ENCODE measurements at regions not wholly inside any gene's neighbourhood (a gene's known extent, or its start where the extent isn't known, plus 50 kb on each side); places are given as distances from the start of the nearest gene placed in this dataset.

- Mint-ChIP-seq H3K9me3 (no peaks in the 10 kb centered on the region), H3K4me1 (ENCODE audit: low read depth) (no peaks in the 10 kb centered on the region), H3K27me3 (no peaks in the 10 kb centered on the region), H3K27ac (no peak overlapping the region), H3K4me3 (no peak overlapping the region), H3K36me3 (ENCODE audit: low read depth) (no peaks in the 10 kb centered on the region)
- intact Hi-C loops (cut with micrococcal nuclease) = no loop called here
These were observed 421.5 kb downstream of the ZNF521 start for GRCh38 chr18:24930478-24930877.

GRCh38 chr18:24930971-24931370 is 421.0 kb downstream of the ZNF521 start:
- Mint-ChIP-seq H3K27ac (no peak overlapping the region), H3K4me1 (ENCODE audit: low read depth) (no peaks in the 10 kb centered on the region), H3K9me3 (no peaks in the 10 kb centered on the region), H3K27me3 (no peaks in the 10 kb centered on the region), H3K36me3 (ENCODE audit: low read depth) (no peaks in the 10 kb centered on the region), H3K4me3 (no peak overlapping the region)
- intact Hi-C loops (cut with micrococcal nuclease) = no loop called here

- no peak overlapping the region for H3K4me3 Mint-ChIP-seq
- H3K9me3 Mint-ChIP-seq = no peaks in the 10 kb centered on the region
- no peaks in the 10 kb centered on the region for H3K4me1 Mint-ChIP-seq (ENCODE audit: low read depth)
- intact Hi-C loops (cut with micrococcal nuclease) = no loop called here
- no peaks in the 10 kb centered on the region for H3K36me3 Mint-ChIP-seq (ENCODE audit: low read depth)
- no peak overlapping the region for H3K27ac Mint-ChIP-seq
- H3K27me3 Mint-ChIP-seq = no peaks in the 10 kb centered on the region
These were observed 418.6 kb downstream of the ZNF521 start for GRCh38 chr18:24933345-24933744.

- H3K9me3 Mint-ChIP-seq = no peaks in the 10 kb centered on the region
- no peak overlapping the region for H3K27ac Mint-ChIP-seq
- no peaks in the 10 kb centered on the region for H3K4me1 Mint-ChIP-seq (ENCODE audit: low read depth)
- no peak overlapping the region for H3K4me3 Mint-ChIP-seq
- H3K27me3 Mint-ChIP-seq = no peaks in the 10 kb centered on the region
- intact Hi-C loops (cut with micrococcal nuclease) = no loop called here
- no peaks in the 10 kb centered on the region for H3K36me3 Mint-ChIP-seq (ENCODE audit: low read depth)
These were observed 417.6 kb downstream of the ZNF521 start for GRCh38 chr18:24934258-24934932.

GRCh38 chr18:24935008-24935407 is 417.0 kb downstream of the ZNF521 start:
- H3K4me3 Mint-ChIP-seq = no peak overlapping the region
- no peaks in the 10 kb centered on the region for H3K9me3 Mint-ChIP-seq
- no peaks in the 10 kb centered on the region for H3K27me3 Mint-ChIP-seq
- H3K4me1 Mint-ChIP-seq (ENCODE audit: low read depth) = no peaks in the 10 kb centered on the region
- intact Hi-C loops (cut with micrococcal nuclease) = no loop called here
- H3K27ac Mint-ChIP-seq = no peak overlapping the region
- no peaks in the 10 kb centered on the region for H3K36me3 Mint-ChIP-seq (ENCODE audit: low read depth)

- H3K27ac Mint-ChIP-seq = no peak overlapping the region
- H3K27me3 Mint-ChIP-seq = no peaks in the 10 kb centered on the region
- H3K9me3 Mint-ChIP-seq = no peaks in the 10 kb centered on the region
- H3K4me1 Mint-ChIP-seq (ENCODE audit: low read depth) = no peaks in the 10 kb centered on the region
- H3K4me3 Mint-ChIP-seq = no peak overlapping the region
- intact Hi-C loops (cut with micrococcal nuclease) = no loop called here
- no peaks in the 10 kb centered on the region for H3K36me3 Mint-ChIP-seq (ENCODE audit: low read depth)
These were observed 416.1 kb downstream of the ZNF521 start for GRCh38 chr18:24935896-24936295.

- no peaks in the 10 kb centered on the region for H3K4me1 Mint-ChIP-seq (ENCODE audit: low read depth)
- intact Hi-C loops (cut with micrococcal nuclease) = no loop called here
- H3K9me3 Mint-ChIP-seq = no peaks in the 10 kb centered on the region
- no peak overlapping the region for H3K27ac Mint-ChIP-seq
- H3K36me3 Mint-ChIP-seq (ENCODE audit: low read depth) = no peaks in the 10 kb centered on the region
- no peak overlapping the region for H3K4me3 Mint-ChIP-seq
- H3K27me3 Mint-ChIP-seq = no peaks in the 10 kb centered on the region
These were observed 415.3 kb downstream of the ZNF521 start for GRCh38 chr18:24936691-24937090.

- Mint-ChIP-seq H3K36me3 (ENCODE audit: low read depth) (no peaks in the 10 kb centered on the region), H3K4me1 (ENCODE audit: low read depth) (no peaks in the 10 kb centered on the region), H3K27me3 (no peaks in the 10 kb centered on the region), H3K27ac (no peak overlapping the region), H3K4me3 (no peak overlapping the region), H3K9me3 (no peaks in the 10 kb centered on the region)
- intact Hi-C loops (cut with micrococcal nuclease) = no loop called here
These were observed 414.2 kb downstream of the ZNF521 start for GRCh38 chr18:24937639-24938275.

- Mint-ChIP-seq H3K9me3 (no peaks in the 10 kb centered on the region), H3K4me3 (no peak overlapping the region), H3K27me3 (no peaks in the 10 kb centered on the region), H3K4me1 (ENCODE audit: low read depth) (no peaks in the 10 kb centered on the region), H3K27ac (no peak overlapping the region), H3K36me3 (ENCODE audit: low read depth) (no peaks in the 10 kb centered on the region)
- intact Hi-C loops (cut with micrococcal nuclease) = no loop called here
These were observed 411.6 kb downstream of the ZNF521 start for GRCh38 chr18:24940416-24940815.

- H3K4me3 Mint-ChIP-seq = no peak overlapping the region
- H3K9me3 Mint-ChIP-seq = no peaks in the 10 kb centered on the region
- H3K27ac Mint-ChIP-seq = no peak overlapping the region
- H3K4me1 Mint-ChIP-seq (ENCODE audit: low read depth) = no peaks in the 10 kb centered on the region
- intact Hi-C loops (cut with micrococcal nuclease) = no loop called here
- H3K36me3 Mint-ChIP-seq (ENCODE audit: low read depth) = no peaks in the 10 kb centered on the region
- H3K27me3 Mint-ChIP-seq = no peaks in the 10 kb centered on the region
These were observed 410.6 kb downstream of the ZNF521 start for GRCh38 chr18:24941174-24941951.

GRCh38 chr18:24942144-24942543 is 409.8 kb downstream of the ZNF521 start:
- no peaks in the 10 kb centered on the region for H3K4me1 Mint-ChIP-seq (ENCODE audit: low read depth)
- intact Hi-C loops (cut with micrococcal nuclease) = no loop called here
- H3K36me3 Mint-ChIP-seq (ENCODE audit: low read depth) = no peaks in the 10 kb centered on the region
- H3K4me3 Mint-ChIP-seq = no peak overlapping the region
- H3K9me3 Mint-ChIP-seq = no peaks in the 10 kb centered on the region
- no peaks in the 10 kb centered on the region for H3K27me3 Mint-ChIP-seq
- no peak overlapping the region for H3K27ac Mint-ChIP-seq

GRCh38 chr18:24947521-24948305 is 404.3 kb downstream of the ZNF521 start:
- Mint-ChIP-seq H3K36me3 (ENCODE audit: low read depth) (no peaks in the 10 kb centered on the region), H3K9me3 (no peaks in the 10 kb centered on the region), H3K27ac (no peak overlapping the region), H3K4me1 (ENCODE audit: low read depth) (no peaks in the 10 kb centered on the region), H3K4me3 (no peak overlapping the region), H3K27me3 (no peaks in the 10 kb centered on the region)
- intact Hi-C loops (cut with micrococcal nuclease) = no loop called here

GRCh38 chr18:24949908-24950307 is 402.1 kb downstream of the ZNF521 start:
- no peaks in the 10 kb centered on the region for H3K36me3 Mint-ChIP-seq (ENCODE audit: low read depth)

GRCh38 chr18:24954341-24954740 is 397.6 kb downstream of the ZNF521 start:
- Mint-ChIP-seq H3K27ac (no peak overlapping the region), H3K36me3 (ENCODE audit: low read depth) (no peaks in the 10 kb centered on the region), H3K27me3 (no peaks in the 10 kb centered on the region), H3K9me3 (no peaks in the 10 kb centered on the region), H3K4me1 (ENCODE audit: low read depth) (no peaks in the 10 kb centered on the region), H3K4me3 (no peak overlapping the region)
- intact Hi-C loops (cut with micrococcal nuclease) = no loop called here

More at GRCh38 chr18:24949908-24950307, 402.1 kb downstream of the ZNF521 start:
- H3K4me1 Mint-ChIP-seq (ENCODE audit: low read depth) = no peaks in the 10 kb centered on the region
- H3K27me3 Mint-ChIP-seq = no peaks in the 10 kb centered on the region
- no peaks in the 10 kb centered on the region for H3K9me3 Mint-ChIP-seq
- H3K4me3 Mint-ChIP-seq = no peak overlapping the region
- intact Hi-C loops (cut with micrococcal nuclease) = no loop called here
- H3K27ac Mint-ChIP-seq = no peak overlapping the region

Data from dendritic cell treated with granulocyte-macrophage colony-stimulating factor and Interleukin-4, amounts not matched to agents 40 ng/mL and 50 ng/mL, for 4 days (primary cell).